NCI-H69 (cell line): ENCODE measurements at regions not wholly inside any gene's neighbourhood (a gene's known extent, or its start where the extent isn't known, plus 50 kb on each side); places are given as distances from the start of the nearest gene placed in this dataset.

Experiments used
- DNase-seq: peaks from one replicate; lab custom pipeline; 2025; lab: John Stamatoyannopoulos, UW

GRCh38 chr2:147467441-147467840 is 377.4 kb upstream of the ACVR2A start:
- no peak for DNase-seq

- peak; percentile 2 for DNase-seq
Observed at GRCh38 chr2:147464737-147465357, 380.0 kb upstream of the ACVR2A start.

GRCh38 chr2:147463881-147464520 is 380.8 kb upstream of the ACVR2A start:
- no peak for DNase-seq

GRCh38 chr2:147460155-147460554 is 384.7 kb upstream of the ACVR2A start:
- no peak for DNase-seq

GRCh38 chr2:147456779-147457178 is 388.1 kb upstream of the ACVR2A start:
- DNase-seq, result peak; percentile 56

GRCh38 chr2:147451902-147452515 is 392.8 kb upstream of the ACVR2A start:
- peak; percentile 30 for DNase-seq

GRCh38 chr2:147450661-147451510 is 393.9 kb upstream of the ACVR2A start:
- DNase-seq, result peak; percentile 53

- peak; percentile 69 for DNase-seq
Observed at GRCh38 chr2:147449323-147449991, 395.4 kb upstream of the ACVR2A start.

GRCh38 chr2:147442816-147443215 is 402.0 kb upstream of the ACVR2A start:
- peak; percentile 5 for DNase-seq

- DNase-seq, result peak; percentile 75
Observed at GRCh38 chr2:147441182-147441581, 403.6 kb upstream of the ACVR2A start.

GRCh38 chr2:147440734-147441133 is 404.1 kb upstream of the ACVR2A start:
- peak; percentile 75 for DNase-seq

GRCh38 chr2:147439986-147440385 is 404.8 kb upstream of the ACVR2A start:
- no peak for DNase-seq

GRCh38 chr2:147438882-147439281 is 405.9 kb upstream of the ACVR2A start:
- DNase-seq, result no peak

GRCh38 chr2:147433822-147434221 is 411.0 kb upstream of the ACVR2A start:
- no peak for DNase-seq

GRCh38 chr2:147430408-147430807 is 414.4 kb upstream of the ACVR2A start:
- DNase-seq, result no peak

GRCh38 chr2:147428120-147428747 is 416.6 kb upstream of the ACVR2A start:
- DNase-seq, result no peak

- no peak for DNase-seq
Observed at GRCh38 chr2:147425437-147426029, 419.3 kb upstream of the ACVR2A start.

GRCh38 chr2:147424766-147425165 is 420.1 kb upstream of the ACVR2A start:
- peak; percentile 38 for DNase-seq

GRCh38 chr2:147420947-147421675 is 423.7 kb upstream of the ACVR2A start:
- DNase-seq, result no peak

- no peak for DNase-seq
Observed at GRCh38 chr2:147420517-147420916, 424.3 kb upstream of the ACVR2A start.
